ENCODE measurements at regions not wholly inside any gene's neighbourhood (a gene's known extent, or its start where the extent isn't known, plus 50 kb on each side); places are given as distances from the start of the nearest gene placed in this dataset.

DNA sequence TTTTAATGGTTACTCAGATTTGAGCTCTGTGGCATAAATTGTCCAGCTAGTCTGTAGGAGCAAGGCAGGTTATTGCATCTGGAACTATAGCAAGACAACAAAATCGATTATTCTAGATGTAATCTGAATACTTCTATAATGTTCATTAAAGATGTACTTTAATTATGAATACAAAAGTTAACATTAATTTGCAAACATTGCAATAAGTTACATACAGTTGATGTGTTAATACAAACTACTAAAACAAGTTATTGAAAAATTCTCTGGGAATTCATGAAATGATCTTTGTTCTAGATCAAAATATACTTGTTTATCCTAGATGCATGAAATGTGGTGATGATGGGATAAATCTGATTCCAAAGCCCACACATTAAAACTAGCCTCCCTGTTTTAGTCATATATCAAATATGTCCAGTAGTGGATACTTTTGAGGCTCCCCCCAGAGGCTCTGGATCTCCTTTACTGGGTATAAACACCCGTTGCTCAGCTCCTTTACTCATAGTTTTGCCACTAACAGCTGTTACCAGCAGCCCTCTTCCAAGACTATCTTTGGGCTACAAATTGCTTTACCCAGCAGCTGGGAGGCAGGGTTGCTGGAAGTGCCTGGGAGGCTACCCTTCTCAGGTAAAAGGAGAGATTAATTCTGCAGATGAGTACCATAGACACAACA is 78.1 kb downstream of the ARL4A start:
- no peak for TF ChIP-seq CTCF (conservative IDR thresholded peaks at IDR 0.05; ENCODE audit: low read length)
- TF ChIP-seq EZH2phosphoT487 (IDR thresholded peaks at IDR 0.05; ENCODE audit: borderline replicate concordance, low read depth, low read length): no peak

Data from OCI-LY7 (cell line).